RWPE2 (cell line): ENCODE measurements at regions not wholly inside any gene's neighbourhood (a gene's known extent, or its start where the extent isn't known, plus 50 kb on each side); places are given as distances from the start of the nearest gene placed in this dataset.

Experiments
- ATAC-seq: fragments of 200-7000 bp; cut with Tn5 transposase; 3 replicates; pipeline ENCODE4 v1.9.1; 2021; ENCODE audit warnings: low read depth
- DNase-seq: peaks from one replicate; pipeline ENCODE4 v3.0.0-alpha.2; 2020; ENCODE audit warnings: low spot score
- H3K27ac ChIP-seq: fragments of 450-650 bp; 2 replicates; pipeline ENCODE4 v1.5.1; 2017; ENCODE audit warnings: mild to moderate bottlenecking; ENCODE audit not compliant: poor library complexity, severe bottlenecking
- H3K27me3 ChIP-seq: fragments of 250-450 bp; sonication (Bioruptor Pico); 2 replicates; pipeline ENCODE4 v1.5.1; 2021; ENCODE audit warnings: mild to moderate bottlenecking, moderate library complexity; ENCODE audit not compliant: insufficient read depth, poor library complexity, severe bottlenecking
- H3K36me3 ChIP-seq: fragments of 250-450 bp; sonication (Bioruptor Pico); 2 replicates; pipeline ENCODE4 v1.5.1; 2020; ENCODE audit warnings: low read depth, mild to moderate bottlenecking, moderate library complexity
- H3K4me1 ChIP-seq: fragments of 250-450 bp; sonication (Bioruptor Pico); 2 replicates; pipeline ENCODE4 v1.5.1; 2021; ENCODE audit warnings: mild to moderate bottlenecking, moderate library complexity; ENCODE audit not compliant: insufficient read depth, poor library complexity, severe bottlenecking
- H3K4me3 ChIP-seq: fragments of 250-450 bp; sonication (Bioruptor Pico); 2 replicates; pipeline ENCODE4 v1.5.1; 2021; ENCODE audit warnings: mild to moderate bottlenecking, moderate library complexity; ENCODE audit not compliant: severe bottlenecking
- H3K9me3 ChIP-seq: fragments of 250-450 bp; sonication (Bioruptor Pico); 2 replicates; pipeline ENCODE4 v1.5.1; 2021; ENCODE audit warnings: mild to moderate bottlenecking, moderate library complexity; ENCODE audit not compliant: severe bottlenecking
- CTCF ChIP-seq: fragments of 450-650 bp; IDR thresholded peaks from one replicate; pipeline ENCODE4 v1.5.1; 2017; ENCODE audit warnings: mild to moderate bottlenecking, moderate library complexity; ENCODE audit not compliant: poor library complexity, severe bottlenecking

- ATAC-seq (no peak), DNase-seq (no peak)
- Histone ChIP-seq H3K9me3 (peaks cover 2% of the 10 kb centered on the region), H3K27ac (no peak overlapping the region), H3K4me3 (no peak overlapping the region), H3K4me1 (no peaks in the 10 kb centered on the region), H3K36me3 (no peaks in the 10 kb centered on the region), H3K27me3 (no peaks in the 10 kb centered on the region)
- peak; percentile 88 for TF ChIP-seq CTCF
These were observed 404.8 kb downstream of the ATP23 start for GRCh38 chr12:58346032-58346632.

- H3K27me3 ChIP-seq: no peaks in the 10 kb centered on the region
These were observed 405.8 kb downstream of the ATP23 start for GRCh38 chr12:58347188-58347587.

GRCh38 chr12:58347691-58348090, 406.3 kb downstream of the ATP23 start:
- Histone ChIP-seq H3K36me3 (no peaks in the 10 kb centered on the region), H3K4me3 (no peak overlapping the region), H3K27ac (no peak overlapping the region), H3K9me3 (peaks cover 2% of the 10 kb centered on the region), H3K27me3 (no peaks in the 10 kb centered on the region), H3K4me1 (no peaks in the 10 kb centered on the region)
- DNase-seq: no peak
- no peak for ATAC-seq
- no peak for TF ChIP-seq CTCF

More at GRCh38 chr12:58347188-58347587, 405.8 kb downstream of the ATP23 start:
- Histone ChIP-seq H3K4me3 (no peak overlapping the region), H3K4me1 (no peaks in the 10 kb centered on the region), H3K36me3 (no peaks in the 10 kb centered on the region), H3K9me3 (peaks cover 2% of the 10 kb centered on the region), H3K27ac (no peak overlapping the region)
- no peak for ATAC-seq
- DNase-seq: no peak
- no peak for TF ChIP-seq CTCF

GRCh38 chr12:58349161-58349560, 407.8 kb downstream of the ATP23 start:
- no peaks in the 10 kb centered on the region for H3K4me1 ChIP-seq

More at GRCh38 chr12:58349161-58349560, 407.8 kb downstream of the ATP23 start:
- no peak for ATAC-seq
- peaks cover 2% of the 10 kb centered on the region for H3K9me3 ChIP-seq
- no peak for TF ChIP-seq CTCF
- no peaks in the 10 kb centered on the region for H3K27me3 ChIP-seq
- H3K27ac ChIP-seq: no peak overlapping the region
- H3K4me3 ChIP-seq: no peak overlapping the region
- H3K36me3 ChIP-seq: no peaks in the 10 kb centered on the region
- DNase-seq: no peak
